ENCODE measurements at regions not wholly inside any gene's neighbourhood (a gene's known extent, or its start where the extent isn't known, plus 50 kb on each side); places are given as distances from the start of the nearest gene placed in this dataset.

GRCh38 chr10:4532976-4533375 is 293.0 kb upstream of the AKR1E2 start:
- Histone ChIP-seq H3K4me1 (ENCODE audit: control insufficient read depth in 5 of 5, insufficient read depth in 5 of 5, low read length in 5 of 5) (peaks cover 0 to 18% (median 4%) of the 10 kb centered on the region in 5 donors), H3K27me3 (ENCODE audit: control insufficient read depth in 5 of 5, insufficient read depth in 4 of 5, low read length in 5 of 5) (no peaks in the 10 kb centered on the region), H3K36me3 (ENCODE audit: control insufficient read depth in 5 of 5, insufficient read depth in 5 of 5, low read length in 5 of 5) (no peaks in the 10 kb centered on the region), H3K9ac (ENCODE audit: low read length in 5 of 5) (peak overlapping the region in 1 of 5 donors; percentile 49), H3K4me3 (ENCODE audit: low read depth in 1 of 5, low read length in 5 of 5) (no peak overlapping the region), H3K9me3 (ENCODE audit: control insufficient read depth in 5 of 5, low read length in 5 of 5) (peaks cover 0 to 6% (median 0%) of the 10 kb centered on the region in 5 donors), H3K27ac (ENCODE audit: low read depth, low read length) (peak overlapping the region; percentile 70)

GRCh38 chr10:4532467-4532866 is 293.5 kb upstream of the AKR1E2 start:
- Histone ChIP-seq H3K4me3 (ENCODE audit: low read depth in 1 of 5, low read length in 5 of 5) (no peak overlapping the region), H3K27me3 (ENCODE audit: control insufficient read depth in 5 of 5, insufficient read depth in 4 of 5, low read length in 5 of 5) (no peaks in the 10 kb centered on the region), H3K27ac (ENCODE audit: low read depth, low read length) (peak overlapping the region; percentile 70), H3K9me3 (ENCODE audit: control insufficient read depth in 5 of 5, low read length in 5 of 5) (peaks cover 0 to 4% (median 0%) of the 10 kb centered on the region in 5 donors), H3K36me3 (ENCODE audit: control insufficient read depth in 5 of 5, insufficient read depth in 5 of 5, low read length in 5 of 5) (no peaks in the 10 kb centered on the region), H3K4me1 (ENCODE audit: control insufficient read depth in 5 of 5, insufficient read depth in 5 of 5, low read length in 5 of 5) (peaks cover 0 to 18% (median 4%) of the 10 kb centered on the region in 5 donors), H3K9ac (ENCODE audit: low read length in 5 of 5) (peak overlapping the region in 2 of 5 donors; percentile 20 to 49)

GRCh38 chr10:4532011-4532410 is 294.0 kb upstream of the AKR1E2 start:
- peaks cover 0 to 18% (median 4%) of the 10 kb centered on the region in 5 donors for H3K4me1 ChIP-seq (ENCODE audit: control insufficient read depth in 5 of 5, insufficient read depth in 5 of 5, low read length in 5 of 5)
- H3K9me3 ChIP-seq (ENCODE audit: control insufficient read depth in 5 of 5, low read length in 5 of 5), result no peaks in the 10 kb centered on the region
- H3K27me3 ChIP-seq (ENCODE audit: control insufficient read depth in 5 of 5, insufficient read depth in 4 of 5, low read length in 5 of 5), result no peaks in the 10 kb centered on the region
- H3K36me3 ChIP-seq (ENCODE audit: control insufficient read depth in 5 of 5, insufficient read depth in 5 of 5, low read length in 5 of 5), result no peaks in the 10 kb centered on the region
- H3K9ac ChIP-seq (ENCODE audit: low read length in 5 of 5), result peak overlapping the region in 2 of 5 donors; percentile 20 to 38
- H3K4me3 ChIP-seq (ENCODE audit: low read depth in 1 of 5, low read length in 5 of 5), result no peak overlapping the region
- peak overlapping the region; percentile 70 for H3K27ac ChIP-seq (ENCODE audit: low read depth, low read length)

GRCh38 chr10:4529266-4529665 is 296.7 kb upstream of the AKR1E2 start:
- no peaks in the 10 kb centered on the region for H3K9me3 ChIP-seq (ENCODE audit: control insufficient read depth in 5 of 5, low read length in 5 of 5)
- H3K27me3 ChIP-seq (ENCODE audit: control insufficient read depth in 5 of 5, insufficient read depth in 4 of 5, low read length in 5 of 5), result no peaks in the 10 kb centered on the region
- H3K9ac ChIP-seq (ENCODE audit: low read length in 5 of 5), result no peak overlapping the region
- no peak overlapping the region for H3K4me3 ChIP-seq (ENCODE audit: low read depth in 1 of 5, low read length in 5 of 5)
- no peak overlapping the region for H3K27ac ChIP-seq (ENCODE audit: low read depth, low read length)
- H3K36me3 ChIP-seq (ENCODE audit: control insufficient read depth in 5 of 5, insufficient read depth in 5 of 5, low read length in 5 of 5), result no peaks in the 10 kb centered on the region
- H3K4me1 ChIP-seq (ENCODE audit: control insufficient read depth in 5 of 5, insufficient read depth in 5 of 5, low read length in 5 of 5), result peaks cover 0 to 22% (median 10%) of the 10 kb centered on the region in 5 donors

GRCh38 chr10:4527281-4527970 is 298.6 kb upstream of the AKR1E2 start:
- Histone ChIP-seq H3K4me1 (ENCODE audit: control insufficient read depth in 5 of 5, insufficient read depth in 5 of 5, low read length in 5 of 5) (peaks cover 0 to 10% (median 4%) of the 10 kb centered on the region in 5 donors), H3K27me3 (ENCODE audit: control insufficient read depth in 5 of 5, insufficient read depth in 4 of 5, low read length in 5 of 5) (no peaks in the 10 kb centered on the region), H3K9me3 (ENCODE audit: control insufficient read depth in 5 of 5, low read length in 5 of 5) (no peaks in the 10 kb centered on the region), H3K36me3 (ENCODE audit: control insufficient read depth in 5 of 5, insufficient read depth in 5 of 5, low read length in 5 of 5) (no peaks in the 10 kb centered on the region), H3K9ac (ENCODE audit: low read length in 5 of 5) (no peak overlapping the region), H3K27ac (ENCODE audit: low read depth, low read length) (no peak overlapping the region), H3K4me3 (ENCODE audit: low read depth in 1 of 5, low read length in 5 of 5) (no peak overlapping the region)

GRCh38 chr10:4526311-4526731 is 299.7 kb upstream of the AKR1E2 start:
- no peaks in the 10 kb centered on the region for H3K36me3 ChIP-seq (ENCODE audit: control insufficient read depth in 5 of 5, insufficient read depth in 5 of 5, low read length in 5 of 5)
- no peak overlapping the region for H3K27ac ChIP-seq (ENCODE audit: low read depth, low read length)
- H3K9me3 ChIP-seq (ENCODE audit: control insufficient read depth in 5 of 5, low read length in 5 of 5), result no peaks in the 10 kb centered on the region
- no peaks in the 10 kb centered on the region for H3K27me3 ChIP-seq (ENCODE audit: control insufficient read depth in 5 of 5, insufficient read depth in 4 of 5, low read length in 5 of 5)
- H3K9ac ChIP-seq (ENCODE audit: low read length in 5 of 5), result no peak overlapping the region
- H3K4me1 ChIP-seq (ENCODE audit: control insufficient read depth in 5 of 5, insufficient read depth in 5 of 5, low read length in 5 of 5), result peaks cover 0 to 10% (median 4%) of the 10 kb centered on the region in 5 donors
- H3K4me3 ChIP-seq (ENCODE audit: low read depth in 1 of 5, low read length in 5 of 5), result no peak overlapping the region

- no peak overlapping the region for H3K27ac ChIP-seq (ENCODE audit: low read depth, low read length)
- no peaks in the 10 kb centered on the region for H3K9me3 ChIP-seq (ENCODE audit: control insufficient read depth in 5 of 5, low read length in 5 of 5)
- no peaks in the 10 kb centered on the region for H3K27me3 ChIP-seq (ENCODE audit: control insufficient read depth in 5 of 5, insufficient read depth in 4 of 5, low read length in 5 of 5)
- H3K4me1 ChIP-seq (ENCODE audit: control insufficient read depth in 5 of 5, insufficient read depth in 5 of 5, low read length in 5 of 5), result peaks cover 0 to 10% (median 4%) of the 10 kb centered on the region in 5 donors
- no peak overlapping the region for H3K4me3 ChIP-seq (ENCODE audit: low read depth in 1 of 5, low read length in 5 of 5)
- no peak overlapping the region for H3K9ac ChIP-seq (ENCODE audit: low read length in 5 of 5)
- no peaks in the 10 kb centered on the region for H3K36me3 ChIP-seq (ENCODE audit: control insufficient read depth in 5 of 5, insufficient read depth in 5 of 5, low read length in 5 of 5)
Observed at GRCh38 chr10:4525103-4525502, 300.9 kb upstream of the AKR1E2 start.

GRCh38 chr10:4522296-4523000 is 303.6 kb upstream of the AKR1E2 start:
- Histone ChIP-seq H3K9me3 (ENCODE audit: control insufficient read depth in 5 of 5, low read length in 5 of 5) (peaks cover 0 to 5% (median 0%) of the 10 kb centered on the region in 5 donors), H3K4me3 (ENCODE audit: low read depth in 1 of 5, low read length in 5 of 5) (no peak overlapping the region), H3K4me1 (ENCODE audit: control insufficient read depth in 5 of 5, insufficient read depth in 5 of 5, low read length in 5 of 5) (peaks cover 0 to 9% (median 4%) of the 10 kb centered on the region in 5 donors), H3K27me3 (ENCODE audit: control insufficient read depth in 5 of 5, insufficient read depth in 4 of 5, low read length in 5 of 5) (no peaks in the 10 kb centered on the region), H3K9ac (ENCODE audit: low read length in 5 of 5) (no peak overlapping the region), H3K27ac (ENCODE audit: low read depth, low read length) (no peak overlapping the region), H3K36me3 (ENCODE audit: control insufficient read depth in 5 of 5, insufficient read depth in 5 of 5, low read length in 5 of 5) (no peaks in the 10 kb centered on the region)

GRCh38 chr10:4519658-4520402 is 306.2 kb upstream of the AKR1E2 start:
- H3K4me1 ChIP-seq (ENCODE audit: control insufficient read depth in 5 of 5, insufficient read depth in 5 of 5, low read length in 5 of 5), result peaks cover 0 to 6% (median 4%) of the 10 kb centered on the region in 5 donors
- no peak overlapping the region for H3K4me3 ChIP-seq (ENCODE audit: low read depth in 1 of 5, low read length in 5 of 5)
- no peak overlapping the region for H3K9ac ChIP-seq (ENCODE audit: low read length in 5 of 5)
- H3K9me3 ChIP-seq (ENCODE audit: control insufficient read depth in 5 of 5, low read length in 5 of 5), result peaks cover 0 to 9% (median 4%) of the 10 kb centered on the region in 5 donors
- H3K36me3 ChIP-seq (ENCODE audit: control insufficient read depth in 5 of 5, insufficient read depth in 5 of 5, low read length in 5 of 5), result no peaks in the 10 kb centered on the region
- no peaks in the 10 kb centered on the region for H3K27me3 ChIP-seq (ENCODE audit: control insufficient read depth in 5 of 5, insufficient read depth in 4 of 5, low read length in 5 of 5)
- H3K27ac ChIP-seq (ENCODE audit: low read depth, low read length), result no peak overlapping the region
